ENCODE measurements at regions not wholly inside any gene's neighbourhood (a gene's known extent, or its start where the extent isn't known, plus 50 kb on each side); places are given as distances from the start of the nearest gene placed in this dataset.

DNA sequence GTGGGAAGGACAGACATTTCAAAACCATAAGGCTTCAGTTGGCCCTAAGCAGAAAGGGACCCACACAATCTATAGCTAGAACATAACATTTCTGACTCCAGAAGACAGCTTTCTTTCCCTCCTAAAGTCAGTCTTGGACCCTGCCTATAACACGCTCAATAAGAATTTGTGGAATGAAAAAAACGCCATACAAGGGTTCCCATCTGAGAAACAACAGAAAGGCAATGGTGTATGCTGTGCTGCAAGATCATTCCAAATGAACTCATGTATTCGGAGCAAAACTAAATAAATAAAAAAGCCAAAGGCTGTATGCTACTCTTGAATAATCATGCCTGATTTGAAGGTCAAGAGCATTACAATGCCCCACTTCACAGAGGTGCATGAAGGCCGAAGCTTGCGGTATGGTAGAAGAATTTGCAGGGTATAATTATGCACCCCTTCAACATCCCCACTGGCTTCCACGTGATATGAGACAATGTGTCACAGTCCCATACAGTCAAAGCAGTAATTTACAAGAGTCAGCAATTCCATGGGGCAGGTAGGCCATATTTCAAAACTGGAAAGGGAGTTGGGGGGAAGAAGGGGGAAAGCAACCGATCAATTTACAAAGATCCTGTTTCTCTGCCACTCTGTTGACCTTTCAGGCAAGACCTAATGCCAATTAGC, 61.4 kb upstream of the SLC14A2 start:
- TF ChIP-seq, protein P1, sequence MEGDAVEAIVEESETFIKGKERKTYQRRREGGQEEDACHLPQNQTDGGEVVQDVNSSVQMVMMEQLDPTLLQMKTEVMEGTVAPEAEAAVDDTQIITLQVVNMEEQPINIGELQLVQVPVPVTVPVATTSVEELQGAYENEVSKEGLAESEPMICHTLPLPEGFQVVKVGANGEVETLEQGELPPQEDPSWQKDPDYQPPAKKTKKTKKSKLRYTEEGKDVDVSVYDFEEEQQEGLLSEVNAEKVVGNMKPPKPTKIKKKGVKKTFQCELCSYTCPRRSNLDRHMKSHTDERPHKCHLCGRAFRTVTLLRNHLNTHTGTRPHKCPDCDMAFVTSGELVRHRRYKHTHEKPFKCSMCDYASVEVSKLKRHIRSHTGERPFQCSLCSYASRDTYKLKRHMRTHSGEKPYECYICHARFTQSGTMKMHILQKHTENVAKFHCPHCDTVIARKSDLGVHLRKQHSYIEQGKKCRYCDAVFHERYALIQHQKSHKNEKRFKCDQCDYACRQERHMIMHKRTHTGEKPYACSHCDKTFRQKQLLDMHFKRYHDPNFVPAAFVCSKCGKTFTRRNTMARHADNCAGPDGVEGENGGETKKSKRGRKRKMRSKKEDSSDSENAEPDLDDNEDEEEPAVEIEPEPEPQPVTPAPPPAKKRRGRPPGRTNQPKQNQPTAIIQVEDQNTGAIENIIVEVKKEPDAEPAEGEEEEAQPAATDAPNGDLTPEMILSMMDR (IDR thresholded peaks at IDR 0.05; ENCODE audit: low read length, missing control alignments), result no peak
- DNase-seq (ENCODE audit: low read depth), result no peak
- H3K4me3 ChIP-seq (replicated peaks; ENCODE audit: low read depth, low read length), result no peak overlapping the region

DNA sequence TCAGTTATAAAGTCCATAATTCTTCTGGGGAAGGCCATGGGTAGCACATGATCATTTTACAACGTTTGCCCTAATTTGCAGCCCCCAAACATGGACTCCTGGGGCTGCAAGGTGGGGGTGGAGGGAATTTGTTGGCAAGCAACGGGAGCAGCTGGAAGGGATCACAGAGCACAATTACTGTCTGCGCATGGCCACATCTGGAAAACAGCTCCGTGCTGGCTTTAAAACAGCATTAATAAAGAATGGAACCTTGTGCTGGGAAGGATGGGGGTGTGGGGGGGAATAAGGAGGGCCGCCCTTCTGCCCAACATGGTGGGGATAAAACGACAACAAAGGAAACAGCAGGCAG, 60.9 kb upstream of the SLC14A2 start:
- H3K4me3 ChIP-seq (replicated peaks; ENCODE audit: low read depth, low read length), result no peak overlapping the region
- TF ChIP-seq, protein P1 (IDR thresholded peaks at IDR 0.05; ENCODE audit: low read length, missing control alignments), result no peak
- DNase-seq (ENCODE audit: low read depth), result no peak

DNA sequence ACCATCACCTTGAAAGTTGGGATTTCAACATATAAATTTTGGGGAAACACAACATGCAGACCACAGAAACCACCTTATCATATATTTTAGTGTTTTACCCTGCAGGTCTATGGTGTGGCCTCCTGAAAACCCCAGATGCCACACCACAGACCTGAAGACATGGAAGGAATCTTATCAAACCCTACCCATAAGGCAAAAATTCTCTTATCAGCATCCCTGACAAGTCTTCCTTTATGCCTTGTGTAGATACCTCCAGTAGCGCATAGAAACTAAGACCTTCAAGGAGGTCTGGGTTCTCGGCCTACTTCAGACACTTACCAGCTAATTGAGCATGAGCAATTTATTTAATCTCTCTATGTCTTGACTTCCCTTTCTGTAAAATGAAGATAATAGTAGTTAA, 59.1 kb upstream of the SLC14A2 start:
- DNase-seq (ENCODE audit: low read depth), result no peak
- no peak overlapping the region for H3K4me3 ChIP-seq (replicated peaks; ENCODE audit: low read depth, low read length)
- TF ChIP-seq, protein P1 (IDR thresholded peaks at IDR 0.05; ENCODE audit: low read length, missing control alignments), result no peak

DNA sequence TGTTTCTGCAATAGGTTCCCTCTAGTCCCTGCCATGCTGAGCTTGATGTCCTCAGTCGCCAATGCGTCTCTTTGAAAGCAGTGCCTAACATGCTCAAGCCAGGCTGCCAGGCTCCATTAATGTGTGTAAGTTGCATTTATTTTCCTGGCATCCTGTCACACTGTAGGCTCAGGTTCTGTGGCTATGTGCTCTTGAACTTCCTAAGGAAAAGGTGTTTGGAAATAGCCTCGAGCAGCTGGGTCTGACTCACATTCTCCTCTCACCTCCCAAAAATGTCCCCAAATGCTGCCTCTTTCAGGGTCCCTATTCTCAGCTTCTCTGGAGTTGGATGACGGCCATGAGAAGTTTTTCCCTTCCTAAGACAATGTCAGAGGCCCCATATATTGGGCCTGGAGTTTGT, 58.0 kb upstream of the SLC14A2 start:
- H3K4me3 ChIP-seq (replicated peaks; ENCODE audit: low read depth, low read length), result no peak overlapping the region
- TF ChIP-seq, protein P1 (IDR thresholded peaks at IDR 0.05; ENCODE audit: low read length, missing control alignments), result no peak
- no peak for DNase-seq (ENCODE audit: low read depth)

DNA sequence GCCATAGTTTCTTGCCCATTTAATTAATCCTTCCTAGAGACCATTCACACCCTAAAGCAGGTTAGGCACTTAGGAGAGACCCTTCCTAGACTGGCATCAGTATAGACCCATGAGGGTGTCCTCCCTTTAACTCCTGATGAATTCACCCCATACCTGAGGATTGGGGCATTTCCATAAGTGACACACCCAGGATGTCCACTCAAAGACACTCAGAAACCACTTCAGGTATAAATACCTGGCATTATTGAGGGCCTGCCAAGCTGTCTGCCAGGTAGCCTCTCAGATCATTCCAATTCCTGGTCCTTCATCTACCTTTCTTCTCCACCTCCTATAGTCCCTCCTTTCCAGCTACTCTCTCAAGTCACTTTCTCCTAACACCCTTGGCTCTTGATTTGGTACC, 57.5 kb upstream of the SLC14A2 start:
- no peak for DNase-seq (ENCODE audit: low read depth)
- H3K4me3 ChIP-seq (replicated peaks; ENCODE audit: low read depth, low read length), result no peak overlapping the region
- TF ChIP-seq, protein P1 (IDR thresholded peaks at IDR 0.05; ENCODE audit: low read length, missing control alignments), result no peak

DNA sequence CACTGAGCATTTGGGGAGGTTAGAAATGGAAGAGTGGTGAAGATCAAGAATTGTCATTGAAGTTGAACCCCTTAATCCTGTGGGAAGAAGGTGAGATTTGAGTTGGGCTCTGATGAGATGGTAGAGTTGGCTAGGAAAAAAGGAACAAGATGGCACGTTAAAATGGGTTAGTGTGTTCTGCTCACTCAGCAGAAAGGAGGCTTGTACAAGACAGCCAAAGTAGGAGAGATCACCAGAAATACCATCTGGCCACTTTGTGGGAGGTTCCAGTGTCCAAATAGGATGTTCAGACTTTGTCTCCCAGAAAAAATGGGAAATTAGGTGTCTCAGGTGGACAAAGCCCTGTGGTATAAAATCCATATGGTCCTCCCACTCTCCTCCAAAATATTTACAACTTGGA, 56.0 kb upstream of the SLC14A2 start:
- no peak for DNase-seq (ENCODE audit: low read depth)
- TF ChIP-seq, protein P1 (IDR thresholded peaks at IDR 0.05; ENCODE audit: low read length, missing control alignments), result no peak
- H3K4me3 ChIP-seq (replicated peaks; ENCODE audit: low read depth, low read length), result no peak overlapping the region

DNA sequence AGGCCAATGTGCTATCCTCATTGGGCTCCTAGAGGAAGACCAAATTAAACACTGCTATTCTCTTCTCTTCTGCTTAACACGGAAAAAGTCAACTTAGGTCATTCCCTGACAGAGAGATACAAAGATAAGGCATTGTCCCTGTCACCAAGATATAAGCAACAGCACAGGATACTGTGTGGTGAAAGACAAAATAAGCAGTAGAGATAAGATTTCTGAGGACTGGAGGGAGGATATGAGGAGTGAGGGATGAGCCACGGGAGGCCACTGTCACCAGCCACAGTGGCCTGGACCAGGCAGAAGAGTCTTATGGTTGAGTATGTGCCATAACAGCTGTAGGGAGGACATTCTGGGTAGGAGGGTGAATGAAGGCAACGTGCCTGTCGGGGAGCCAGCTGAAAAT, 54.4 kb upstream of the SLC14A2 start:
- TF ChIP-seq, protein P1 (IDR thresholded peaks at IDR 0.05; ENCODE audit: low read length, missing control alignments), result no peak
- no peak overlapping the region for H3K4me3 ChIP-seq (replicated peaks; ENCODE audit: low read depth, low read length)
- DNase-seq (ENCODE audit: low read depth), result no peak
